IPS-18a (cell line): ENCODE measurements at regions not wholly inside any gene's neighbourhood (a gene's known extent, or its start where the extent isn't known, plus 50 kb on each side); places are given as distances from the start of the nearest gene placed in this dataset.

Experiments
- H3K27ac ChIP-seq: one replicate; pipeline ENCODE4 v1.5.1; 2013; ENCODE audit warnings: low read length
- H3K27me3 ChIP-seq: one replicate; pipeline ENCODE4 v1.6.1; 2013; ENCODE audit warnings: mild to moderate bottlenecking, low read length; ENCODE audit not compliant: control insufficient read depth, insufficient read depth
- H3K36me3 ChIP-seq: one replicate; pipeline ENCODE4 v1.6.1; 2013; ENCODE audit warnings: low read depth, low read length; ENCODE audit not compliant: control insufficient read depth
- H3K4me1 ChIP-seq: one replicate; pipeline ENCODE4 v1.6.1; 2013; ENCODE audit warnings: low read depth, low read length; ENCODE audit not compliant: control insufficient read depth
- H3K4me3 ChIP-seq: one replicate; pipeline ENCODE4 v1.5.1; 2013; ENCODE audit warnings: low read length
- H3K9ac ChIP-seq: one replicate; pipeline ENCODE4 v1.6.1; 2013; ENCODE audit warnings: mild to moderate bottlenecking, low read length, moderate library complexity
- H3K9me3 ChIP-seq: one replicate; pipeline ENCODE4 v1.6.1; 2013; ENCODE audit warnings: low read depth, low read length; ENCODE audit not compliant: control insufficient read depth

- Histone ChIP-seq H3K9ac (no peak overlapping the region), H3K4me1 (no peaks in the 10 kb centered on the region), H3K9me3 (no peaks in the 10 kb centered on the region), H3K27me3 (no peaks in the 10 kb centered on the region), H3K4me3 (no peak overlapping the region), H3K27ac (no peak overlapping the region), H3K36me3 (no peaks in the 10 kb centered on the region)
Measured at GRCh38 chr13:109500146-109500773, 286.1 kb downstream of the IRS2 start.

DNA sequence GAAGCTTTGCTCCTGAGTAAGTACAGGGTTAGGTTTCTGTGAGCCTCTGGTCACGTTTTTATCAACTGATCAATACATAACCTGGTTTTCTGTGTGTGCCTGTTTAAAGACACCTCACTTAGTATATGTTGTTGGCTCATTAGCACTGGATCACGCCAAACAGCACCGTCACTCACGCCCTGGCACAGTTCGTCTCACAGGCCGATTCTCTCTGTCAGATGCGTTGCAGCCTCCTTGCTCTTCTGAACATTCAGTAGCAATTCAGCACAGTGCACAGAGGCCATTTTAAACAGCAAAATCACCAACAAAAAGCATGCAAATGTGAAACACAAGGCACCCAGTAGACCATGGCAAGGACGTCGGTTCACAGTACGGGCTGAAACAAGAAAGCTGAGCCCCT lies 288.5 kb downstream of the IRS2 start:
- Histone ChIP-seq H3K27ac (no peak overlapping the region), H3K27me3 (no peaks in the 10 kb centered on the region), H3K36me3 (no peaks in the 10 kb centered on the region), H3K4me3 (no peak overlapping the region), H3K9me3 (no peaks in the 10 kb centered on the region), H3K9ac (no peak overlapping the region), H3K4me1 (no peaks in the 10 kb centered on the region)

DNA sequence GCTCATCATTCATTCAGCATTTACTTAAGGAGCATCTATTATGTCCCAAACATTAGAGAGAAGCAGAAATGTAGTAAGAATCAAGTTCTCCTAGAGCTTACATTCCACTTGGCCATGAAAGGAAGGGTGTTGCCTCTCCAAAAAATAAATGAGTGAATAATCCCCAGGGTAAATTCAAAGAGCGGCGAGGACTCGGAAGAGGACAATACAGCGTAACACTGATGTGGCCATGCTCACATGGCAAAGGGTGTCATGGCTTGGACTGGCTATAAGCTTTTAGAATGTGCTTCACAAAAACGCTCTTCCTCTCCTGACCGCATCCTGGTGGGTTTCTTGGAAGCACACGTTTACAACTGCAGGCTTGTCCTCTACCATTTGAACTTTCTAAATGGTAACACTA lies 290.2 kb downstream of the IRS2 start:
- Histone ChIP-seq H3K4me1 (no peaks in the 10 kb centered on the region), H3K36me3 (no peaks in the 10 kb centered on the region), H3K27ac (no peak overlapping the region), H3K4me3 (no peak overlapping the region), H3K9ac (no peak overlapping the region), H3K9me3 (no peaks in the 10 kb centered on the region), H3K27me3 (no peaks in the 10 kb centered on the region)

- H3K9ac ChIP-seq, result no peak overlapping the region
- no peak overlapping the region for H3K27ac ChIP-seq
- H3K36me3 ChIP-seq, result no peaks in the 10 kb centered on the region
- no peak overlapping the region for H3K4me3 ChIP-seq
- no peaks in the 10 kb centered on the region for H3K27me3 ChIP-seq
- H3K9me3 ChIP-seq, result no peaks in the 10 kb centered on the region
- H3K4me1 ChIP-seq, result no peaks in the 10 kb centered on the region
Measured at GRCh38 chr13:109494925-109495369, 291.4 kb downstream of the IRS2 start.

DNA sequence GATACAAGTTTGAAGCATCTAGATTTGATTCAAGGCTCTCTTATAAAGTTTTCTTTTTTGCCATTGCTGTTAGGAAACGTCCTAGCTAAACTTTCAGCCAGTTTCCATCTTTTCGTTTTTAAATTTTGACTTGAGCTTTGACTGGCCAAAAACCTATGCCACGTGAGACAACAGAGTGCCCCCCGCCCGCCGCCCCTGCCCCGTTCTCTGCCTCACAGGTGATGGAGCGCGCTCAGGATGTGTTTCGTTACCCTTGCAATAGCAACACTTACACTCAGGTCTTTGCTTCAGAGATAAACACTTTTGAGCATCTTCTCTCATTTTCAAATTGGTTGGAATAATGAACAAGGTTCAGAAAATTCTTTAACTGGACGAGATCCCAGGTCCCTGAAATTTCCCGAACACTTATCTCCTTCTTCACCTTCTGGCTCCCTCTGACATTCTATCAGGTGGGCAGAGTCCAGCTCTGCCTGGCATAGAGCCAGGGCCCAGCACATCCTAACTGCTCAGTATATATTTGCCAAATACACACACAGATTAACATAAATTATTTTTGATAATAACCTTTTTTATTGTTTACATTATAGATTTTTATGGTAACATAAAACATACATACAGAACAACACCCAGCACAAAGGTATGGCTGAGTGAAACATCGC lies 301.1 kb downstream of the IRS2 start:
- Histone ChIP-seq H3K4me1 (no peaks in the 10 kb centered on the region), H3K27me3 (no peaks in the 10 kb centered on the region), H3K4me3 (no peak overlapping the region), H3K27ac (no peak overlapping the region), H3K36me3 (no peaks in the 10 kb centered on the region), H3K9me3 (no peaks in the 10 kb centered on the region), H3K9ac (no peak overlapping the region)

GRCh38 chr13:109483284-109483683 lies 303.1 kb downstream of the IRS2 start:
- no peaks in the 10 kb centered on the region for H3K4me1 ChIP-seq
- H3K9ac ChIP-seq, result no peak overlapping the region
- no peak overlapping the region for H3K27ac ChIP-seq
- no peaks in the 10 kb centered on the region for H3K36me3 ChIP-seq
- H3K4me3 ChIP-seq, result no peak overlapping the region
- H3K9me3 ChIP-seq, result no peaks in the 10 kb centered on the region
- H3K27me3 ChIP-seq, result no peaks in the 10 kb centered on the region

DNA sequence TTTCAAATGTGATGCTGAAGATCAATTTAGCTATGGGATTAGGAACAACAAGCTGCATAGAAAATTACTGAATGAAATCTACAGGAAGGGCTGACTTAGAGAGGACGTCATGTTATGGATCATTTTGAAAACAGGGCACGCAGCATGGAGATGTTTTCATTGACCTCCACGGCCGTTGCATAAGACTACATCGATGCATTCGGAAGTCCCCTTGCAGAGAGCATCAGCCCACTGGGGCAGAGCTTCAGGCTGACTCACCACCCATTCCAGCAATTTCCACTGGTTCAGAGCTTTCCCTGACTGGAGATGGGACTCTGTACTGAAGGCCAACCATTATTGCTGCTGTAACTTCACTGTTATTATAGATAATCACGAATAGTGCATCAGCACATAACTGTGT lies 305.3 kb downstream of the IRS2 start:
- no peak overlapping the region for H3K27ac ChIP-seq
- no peaks in the 10 kb centered on the region for H3K36me3 ChIP-seq
- no peak overlapping the region for H3K9ac ChIP-seq
- H3K27me3 ChIP-seq, result no peaks in the 10 kb centered on the region
- no peak overlapping the region for H3K4me3 ChIP-seq
- no peaks in the 10 kb centered on the region for H3K9me3 ChIP-seq
- no peaks in the 10 kb centered on the region for H3K4me1 ChIP-seq

DNA sequence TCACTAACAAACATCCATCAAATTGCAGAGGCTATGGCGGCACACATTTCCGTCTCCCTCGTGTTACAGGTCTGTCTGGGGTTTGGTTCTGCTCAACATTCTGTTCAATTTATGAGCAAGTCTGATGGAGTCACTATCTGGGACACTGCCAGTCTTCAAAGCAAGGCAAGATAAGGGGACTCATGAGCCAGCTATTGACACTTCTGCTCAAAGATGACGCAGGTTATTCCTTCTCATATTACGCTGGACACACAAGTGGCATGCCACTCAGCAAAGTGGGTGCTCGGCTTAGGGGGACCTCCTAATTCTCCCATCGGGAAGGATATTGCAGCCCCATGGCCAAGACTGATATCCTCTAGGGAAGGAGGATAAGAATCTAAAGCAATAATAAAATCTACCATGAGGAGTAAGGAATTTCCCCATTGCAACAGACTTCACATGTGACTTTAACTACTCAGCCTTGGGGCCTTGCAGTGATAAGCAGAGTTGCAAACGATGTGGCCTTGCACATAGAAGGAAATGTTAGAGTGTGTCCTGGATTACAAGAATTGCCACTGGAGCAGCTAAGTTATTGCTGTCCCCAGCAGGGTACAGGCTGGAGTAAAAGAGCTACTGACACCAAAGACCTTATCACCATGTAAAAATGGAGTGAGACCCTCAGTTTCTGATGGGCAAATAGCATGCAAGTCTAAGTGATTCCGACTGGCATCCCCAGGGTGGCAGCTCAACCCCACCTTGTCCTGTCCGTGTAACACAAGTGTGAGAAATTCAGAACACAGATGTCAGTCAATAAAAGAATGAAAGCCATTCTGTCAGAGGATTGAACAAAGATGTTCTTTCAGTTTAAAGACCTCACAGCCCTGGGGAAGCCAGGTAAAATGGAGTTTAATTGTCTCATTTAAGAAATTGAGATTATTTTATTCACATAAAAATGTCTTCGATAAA lies 306.1 kb downstream of the IRS2 start:
- H3K9me3 ChIP-seq, result no peaks in the 10 kb centered on the region
- H3K4me3 ChIP-seq, result no peak overlapping the region
- H3K9ac ChIP-seq, result no peak overlapping the region
- no peaks in the 10 kb centered on the region for H3K36me3 ChIP-seq
- no peaks in the 10 kb centered on the region for H3K27me3 ChIP-seq
- no peak overlapping the region for H3K27ac ChIP-seq
- no peaks in the 10 kb centered on the region for H3K4me1 ChIP-seq

DNA sequence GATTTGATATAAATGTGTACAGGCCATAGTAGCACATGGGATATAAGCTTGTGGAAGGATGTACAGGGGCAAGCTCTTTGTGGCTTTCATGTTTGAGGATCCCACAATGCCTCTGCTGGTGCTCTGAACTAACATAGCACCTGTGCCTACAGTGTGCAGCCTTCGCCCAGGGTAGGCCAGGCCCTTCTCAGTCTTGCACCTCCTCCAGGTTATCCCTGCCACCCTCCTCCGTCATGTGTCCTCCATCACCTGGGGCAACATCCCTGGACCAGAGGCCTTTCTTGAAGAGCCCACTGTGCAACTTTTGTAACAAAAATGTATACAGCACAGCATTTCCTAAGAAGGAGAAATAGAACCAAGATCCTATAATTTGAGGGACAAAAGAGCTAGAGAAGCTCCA lies 306.8 kb downstream of the IRS2 start:
- no peaks in the 10 kb centered on the region for H3K27me3 ChIP-seq
- H3K27ac ChIP-seq, result no peak overlapping the region
- H3K36me3 ChIP-seq, result no peaks in the 10 kb centered on the region
- H3K4me3 ChIP-seq, result no peak overlapping the region
- no peaks in the 10 kb centered on the region for H3K4me1 ChIP-seq
- no peak overlapping the region for H3K9ac ChIP-seq
- no peaks in the 10 kb centered on the region for H3K9me3 ChIP-seq

DNA sequence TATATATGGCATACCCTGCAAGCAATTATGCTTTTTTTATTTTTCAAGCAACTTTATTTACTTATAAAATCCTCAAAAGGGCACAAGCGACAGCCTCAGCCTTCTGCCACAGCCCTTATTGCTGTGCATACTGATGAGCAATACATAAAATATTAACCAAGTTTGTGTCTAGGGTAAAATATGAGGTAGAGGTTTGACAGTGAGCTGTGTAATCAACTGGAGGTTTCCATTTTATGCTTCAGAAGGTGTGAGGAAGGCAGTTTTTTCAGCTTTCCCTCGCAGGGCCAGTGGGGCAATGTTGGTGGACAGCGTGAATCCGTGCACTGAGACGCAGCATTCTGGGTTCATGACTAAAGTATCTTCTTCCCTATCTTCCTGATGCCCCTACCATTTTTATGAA lies 310.4 kb downstream of the IRS2 start:
- no peak overlapping the region for H3K9ac ChIP-seq
- H3K4me3 ChIP-seq, result no peak overlapping the region
- H3K27me3 ChIP-seq, result no peaks in the 10 kb centered on the region
- no peaks in the 10 kb centered on the region for H3K9me3 ChIP-seq
- no peaks in the 10 kb centered on the region for H3K36me3 ChIP-seq
- H3K4me1 ChIP-seq, result no peaks in the 10 kb centered on the region
- no peak overlapping the region for H3K27ac ChIP-seq

GRCh38 chr13:109468123-109468522 lies 318.3 kb downstream of the IRS2 start:
- Histone ChIP-seq H3K4me3 (no peak overlapping the region), H3K4me1 (no peaks in the 10 kb centered on the region), H3K36me3 (no peaks in the 10 kb centered on the region), H3K9me3 (no peaks in the 10 kb centered on the region), H3K9ac (no peak overlapping the region), H3K27me3 (no peaks in the 10 kb centered on the region), H3K27ac (no peak overlapping the region)
